Astrocyte (in vitro differentiated cells and primary cell): ENCODE measurements at regions not wholly inside any gene's neighbourhood (a gene's known extent, or its start where the extent isn't known, plus 50 kb on each side); places are given as distances from the start of the nearest gene placed in this dataset.

ENCODE experiments used
- CTCF ChIP-seq: IDR thresholded peaks from 2 replicates; pipeline ENCODE4 v1.5.1; 2011; ENCODE audit warnings: low read depth, mild to moderate bottlenecking, inconsistent platforms, low read length, moderate library complexity; ENCODE audit not compliant: insufficient read depth
- EZH2 ChIP-seq: IDR thresholded peaks from 2 replicates; pipeline ENCODE4 v1.6.1; 2012; ENCODE audit warnings: mild to moderate bottlenecking, low read length, inconsistent platforms; ENCODE audit not compliant: insufficient read depth

- no peak for TF ChIP-seq EZH2
- TF ChIP-seq CTCF: no peak
Measured at GRCh38 chr7:84502239-84502638, 307.6 kb upstream of the SEMA3A start.
